ENCODE measurements at regions not wholly inside any gene's neighbourhood (a gene's known extent, or its start where the extent isn't known, plus 50 kb on each side); places are given as distances from the start of the nearest gene placed in this dataset.

DNA sequence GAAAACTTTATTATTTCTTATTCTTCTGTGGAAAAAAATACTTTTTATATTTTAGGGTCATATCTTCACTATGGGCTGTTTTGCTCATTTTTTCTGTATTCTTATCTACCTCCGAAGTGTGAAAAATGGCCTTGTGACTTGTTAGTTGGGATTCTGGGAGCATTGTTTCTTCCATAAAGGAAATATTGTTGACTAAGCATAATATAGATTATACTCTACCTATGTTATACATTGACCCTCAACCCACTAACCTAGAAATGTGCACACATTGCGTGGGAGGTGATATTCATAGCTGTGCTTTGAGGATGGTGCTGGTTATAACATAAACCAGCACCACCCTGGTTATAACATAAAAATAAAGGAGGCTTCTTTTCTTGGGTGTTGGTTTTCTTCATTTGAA lies 259.2 kb upstream of the AADAT start:
- TF ChIP-seq CTCF (IDR thresholded peaks at IDR 0.05) = no peak
- no peak for TF ChIP-seq POLR2AphosphoS5 (IDR thresholded peaks at IDR 0.05)

All from breast epithelium (tissue), 3 donors.